ENCODE measurements at regions not wholly inside any gene's neighbourhood (a gene's known extent, or its start where the extent isn't known, plus 50 kb on each side); places are given as distances from the start of the nearest gene placed in this dataset.

GRCh38 chr2:47313728-47314127 lies 55.4 kb upstream of the EPCAM start:
- Histone ChIP-seq H3K4me2 (ENCODE audit: insufficient read depth, insufficient read length, low read length) (no peak overlapping the region), H4K20me1 (ENCODE audit: control insufficient read depth, insufficient read depth, insufficient read length) (no peaks in the 10 kb centered on the region), H3K4ac (ENCODE audit: low read depth, low read length) (no peak overlapping the region), H2BK12ac (ENCODE audit: insufficient read length, low read depth, low read length) (no peak overlapping the region), H3K27me3 (ENCODE audit: insufficient read depth, low read length) (no peaks in the 10 kb centered on the region), H4K91ac (ENCODE audit: insufficient read length, low read depth, low read length) (no peak overlapping the region), H3K79me2 (ENCODE audit: insufficient read depth, low read length) (no peaks in the 10 kb centered on the region), H2BK15ac (ENCODE audit: low read depth, low read length) (no peak overlapping the region), H2BK20ac (ENCODE audit: low read depth, low read length, poor library complexity, severe bottlenecking) (no peak overlapping the region), H2BK5ac (ENCODE audit: insufficient read length, low read length) (no peak overlapping the region), H4K5ac (ENCODE audit: insufficient read length, low read depth, low read length) (no peak overlapping the region), H3K56ac (ENCODE audit: insufficient read length, low read depth, low read length) (no peak overlapping the region), H3K14ac (ENCODE audit: insufficient read depth, low read length) (no peak overlapping the region), H3K9ac (ENCODE audit: extremely low read depth, insufficient read length, low read length) (no peak overlapping the region), H3K4me1 (ENCODE audit: insufficient read depth, low read length) (no peaks in the 10 kb centered on the region; the same call in 1 of the 2 replicates), H2AFZ (ENCODE audit: low read length) (no peak overlapping the region), H2BK120ac (ENCODE audit: low read depth, low read length, poor library complexity, severe bottlenecking) (no peak overlapping the region), H3K18ac (ENCODE audit: insufficient read length, low read depth, low read length) (no peak overlapping the region), H3K79me1 (ENCODE audit: insufficient read depth, low read depth, low read length, poor library complexity, severe bottlenecking) (no peaks in the 10 kb centered on the region), H3K23me2 (ENCODE audit: insufficient read length, low read depth, low read length, poor library complexity, severe bottlenecking) (no peaks in the 10 kb centered on the region), H3K9me3 (ENCODE audit: control insufficient read depth, low read depth, low read length) (no peaks in the 10 kb centered on the region), H2AK5ac (ENCODE audit: insufficient read length, low read length) (no peak overlapping the region), H4K8ac (replicated peaks; ENCODE audit: insufficient read length, low read depth, low read length) (no peak overlapping the region), H3K27ac (ENCODE audit: insufficient read length, low read depth, low read length) (no peak overlapping the region), H3K23ac (ENCODE audit: insufficient read length, low read depth, low read length) (no peak overlapping the region), H3T11ph (ENCODE audit: low read length) (no peak overlapping the region)
- H3K27ac Mint-ChIP-seq = peak overlapping the region in 1 of 3 experiments; percentile 82; a peak in 1 of 7 replicates
- no peak for DNase-seq
- no peaks in the 10 kb centered on the region for H3K9me3 Mint-ChIP-seq
- TF ChIP-seq CTCF (conservative IDR thresholded peaks at IDR 0.05) = peak; percentile 56; the same call in 2 of the 3 replicates
- no CpG with 5 or more reads among the region's 2 CpGs for WGBS (ENCODE audit: extremely low coverage, insufficient read length, low lambda C conversion rate)
- no peak overlapping the region for H3K4me3 Mint-ChIP-seq
- H3K27me3 Mint-ChIP-seq (ENCODE audit: low read depth) = no peaks in the 10 kb centered on the region
- H3K36me3 Mint-ChIP-seq (ENCODE audit: insufficient read depth in 1 of 3, low read depth in 3 of 3) = no peaks in the 10 kb centered on the region
- peaks cover 23 to 25% of the 10 kb centered on the region in 2 experiments for H3K4me1 Mint-ChIP-seq
